ENCODE measurements at regions not wholly inside any gene's neighbourhood (a gene's known extent, or its start where the extent isn't known, plus 50 kb on each side); places are given as distances from the start of the nearest gene placed in this dataset.

DNA sequence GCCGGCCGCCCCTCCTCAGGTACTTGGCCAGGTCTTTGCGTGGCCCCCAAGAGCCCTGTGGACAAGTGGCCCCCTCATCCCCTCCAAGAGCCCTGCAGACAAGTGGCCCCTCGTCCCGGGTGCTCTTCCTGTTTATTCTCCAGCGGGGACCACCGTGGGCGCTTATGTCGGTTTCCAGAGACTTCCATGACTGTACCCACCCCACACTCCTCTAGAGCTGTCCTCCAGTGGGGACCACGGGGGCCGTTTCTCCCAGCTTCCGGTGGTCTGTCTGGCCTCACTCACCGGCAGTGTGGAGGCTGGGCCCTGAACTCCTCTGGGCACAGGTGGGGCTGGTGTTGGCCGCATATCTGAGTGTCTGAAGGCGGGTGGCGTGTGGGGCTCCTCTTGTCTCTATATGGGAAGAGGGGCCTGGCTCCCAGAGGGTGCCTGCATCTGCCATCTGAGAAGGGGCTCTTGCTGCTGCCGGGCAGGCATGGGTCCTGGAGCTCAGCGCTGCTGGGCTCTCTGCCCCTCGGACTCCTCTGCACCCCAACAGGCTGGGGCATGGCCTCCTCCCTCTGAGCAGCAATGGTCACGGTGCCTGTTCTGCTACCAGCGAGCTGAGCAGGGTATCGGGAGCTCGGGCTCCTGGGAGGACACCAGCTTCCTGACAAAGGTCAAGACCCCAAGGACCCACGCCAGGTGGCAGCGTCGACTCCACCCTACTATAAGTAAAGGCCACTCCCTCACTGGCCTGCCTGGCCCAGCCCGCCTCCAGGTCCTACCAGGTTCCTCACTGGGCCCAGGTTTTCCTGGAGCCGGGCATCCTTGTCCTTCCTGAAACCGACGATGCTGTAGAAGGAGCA lies 1264.3 kb downstream of the BRD1 start:
- DNase-seq, result no peak

DNA sequence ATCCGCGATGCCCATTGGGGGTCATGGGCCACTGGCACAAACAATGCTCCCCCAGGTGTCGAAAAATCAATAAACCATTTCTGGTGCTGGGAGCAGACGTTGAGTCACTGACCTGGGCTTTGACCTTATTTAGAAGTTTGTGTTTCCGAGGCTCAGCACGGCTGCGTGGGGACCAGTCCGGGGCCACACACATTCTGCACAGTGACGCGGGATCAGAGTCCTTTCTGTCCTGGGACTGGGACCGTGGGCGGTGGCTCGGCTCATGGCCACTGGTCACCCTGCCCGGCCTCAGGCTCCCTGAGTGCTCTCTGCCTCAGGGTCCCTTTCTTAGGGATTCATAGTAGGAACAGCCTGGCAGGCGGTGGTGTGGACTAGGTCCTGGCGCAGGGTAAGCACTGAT lies 1266.0 kb downstream of the BRD1 start:
- no peak for DNase-seq

DNA sequence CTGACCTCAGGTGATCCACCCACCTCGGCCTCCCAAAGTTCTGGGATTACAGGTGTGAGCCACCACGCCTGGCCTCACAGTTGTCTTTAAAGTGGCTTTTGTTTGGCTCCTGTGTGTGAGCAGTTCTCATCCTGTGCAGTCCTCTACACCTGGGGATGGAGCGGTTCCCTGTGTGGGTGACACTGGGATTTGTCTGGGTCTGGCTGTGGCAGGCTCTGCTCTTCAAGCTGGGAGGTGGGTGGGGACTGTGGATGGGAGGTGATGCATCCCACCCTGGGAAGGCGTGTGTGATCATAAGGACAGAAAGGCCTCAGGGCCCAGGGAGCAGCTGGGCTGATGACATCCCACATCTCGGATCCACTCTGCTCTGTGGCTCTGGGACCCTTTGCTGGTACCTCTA lies 1266.8 kb downstream of the BRD1 start:
- DNase-seq, result no peak

DNA sequence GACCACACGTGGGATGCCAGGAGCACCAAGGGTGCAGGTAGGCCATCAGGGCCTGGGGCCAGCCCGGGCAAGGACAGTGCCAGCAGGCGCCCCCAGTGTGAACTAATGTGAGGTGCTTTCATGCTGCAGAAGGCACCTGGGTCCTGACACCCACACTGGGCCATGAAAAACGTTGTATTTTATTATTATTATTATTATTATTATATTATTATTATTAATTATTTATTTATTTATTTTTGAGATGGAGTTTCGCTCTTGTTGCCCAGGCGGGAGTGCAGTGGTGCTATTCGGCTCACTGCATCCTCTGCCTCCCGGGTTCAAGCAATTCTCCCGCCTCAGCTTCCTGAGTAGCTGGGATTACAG lies 1267.3 kb downstream of the BRD1 start:
- DNase-seq, result no peak

DNA sequence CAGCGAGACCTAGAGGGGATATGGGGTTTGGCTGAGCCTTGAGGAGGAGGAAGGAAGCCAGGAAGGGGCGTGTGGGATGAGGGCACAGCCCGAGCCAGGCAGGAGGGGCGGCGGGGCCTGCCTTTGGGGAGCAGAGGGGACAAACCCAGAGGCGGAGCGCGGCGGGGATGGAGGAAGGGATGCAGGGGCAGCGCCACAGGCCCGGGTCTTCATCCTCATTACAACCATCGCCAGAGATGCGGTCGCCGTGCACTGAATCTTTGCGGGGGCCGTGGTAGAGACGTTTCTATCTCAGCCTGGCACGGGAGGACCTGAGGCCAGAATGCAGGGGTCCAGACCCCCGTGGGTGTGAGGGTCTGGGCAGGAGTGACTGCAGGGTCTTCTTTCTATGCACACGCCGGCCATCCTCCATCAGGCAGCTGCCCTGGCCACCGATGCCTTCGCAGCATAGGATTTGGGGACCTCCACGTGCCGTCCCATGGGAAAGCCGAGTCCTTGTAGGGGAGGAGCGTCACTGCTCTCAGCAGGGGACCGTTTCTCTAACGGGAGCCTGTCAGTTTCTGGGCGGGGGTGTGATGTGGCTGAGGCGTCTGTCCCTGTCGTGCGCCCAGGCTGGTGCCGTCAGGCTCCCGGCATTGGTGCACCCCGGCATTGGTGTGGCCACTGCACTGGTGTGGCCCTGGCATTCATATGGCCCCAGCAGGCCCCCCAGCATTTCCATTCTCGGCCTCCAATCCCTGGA lies 1267.9 kb downstream of the BRD1 start:
- no peak for DNase-seq

DNA sequence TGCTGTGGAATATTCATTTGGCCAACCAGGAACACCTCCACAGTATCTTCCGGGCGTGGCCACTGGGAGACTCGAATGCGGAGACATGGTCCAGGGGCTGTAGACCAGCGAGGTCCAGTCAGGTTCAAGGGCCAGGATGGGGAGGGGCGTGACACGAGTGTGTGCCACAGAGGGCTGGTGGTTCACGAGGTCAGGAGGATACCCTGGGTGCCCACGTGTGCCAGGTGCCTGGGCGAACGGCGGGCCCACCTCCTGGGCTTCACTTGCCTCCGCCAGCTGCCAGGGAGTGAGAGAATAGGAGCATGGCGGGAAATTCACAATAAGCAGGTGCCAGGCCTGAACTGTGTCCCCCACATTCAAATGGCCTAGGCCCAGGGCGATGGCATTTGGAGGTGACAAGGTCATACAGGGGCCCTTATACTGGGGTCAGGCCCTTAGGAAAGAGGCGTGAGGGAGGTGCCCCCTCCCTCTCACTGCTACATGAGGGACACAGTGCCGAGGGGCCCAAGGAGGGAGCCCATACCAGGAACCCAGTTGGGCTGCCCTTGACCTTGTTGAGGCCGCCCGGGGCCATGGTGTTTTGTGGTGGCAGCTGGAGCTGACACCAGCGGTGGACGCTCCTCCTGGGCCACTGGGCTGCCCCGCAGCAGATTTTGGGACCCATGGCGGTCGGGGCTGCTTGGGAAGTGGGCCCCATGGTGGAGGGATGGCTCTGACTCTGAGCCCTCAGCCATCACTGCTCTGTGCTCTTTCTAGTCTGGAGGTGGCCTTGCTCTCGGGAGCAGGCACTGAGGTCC lies 1268.9 kb downstream of the BRD1 start:
- DNase-seq, result no peak

DNA sequence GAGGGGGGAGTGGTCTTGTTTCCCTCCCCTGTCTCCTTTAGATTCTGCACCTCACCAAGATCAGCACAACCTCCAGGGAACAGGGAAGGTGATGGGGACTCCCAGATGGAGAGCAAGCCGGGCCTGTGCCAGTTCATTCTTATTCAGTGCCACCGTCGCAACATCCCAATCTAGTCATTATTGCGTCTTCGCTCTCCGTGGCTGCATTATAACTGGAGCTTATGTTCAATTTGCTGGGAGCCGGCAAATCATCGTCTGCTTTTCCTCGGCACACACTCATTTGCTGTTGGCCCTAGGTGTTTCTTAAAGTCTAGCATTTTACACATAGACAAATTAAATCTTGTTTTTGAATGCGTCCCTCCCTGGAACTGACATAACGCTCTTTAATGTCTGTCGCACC lies 1269.7 kb downstream of the BRD1 start:
- DNase-seq, result no peak

DNA sequence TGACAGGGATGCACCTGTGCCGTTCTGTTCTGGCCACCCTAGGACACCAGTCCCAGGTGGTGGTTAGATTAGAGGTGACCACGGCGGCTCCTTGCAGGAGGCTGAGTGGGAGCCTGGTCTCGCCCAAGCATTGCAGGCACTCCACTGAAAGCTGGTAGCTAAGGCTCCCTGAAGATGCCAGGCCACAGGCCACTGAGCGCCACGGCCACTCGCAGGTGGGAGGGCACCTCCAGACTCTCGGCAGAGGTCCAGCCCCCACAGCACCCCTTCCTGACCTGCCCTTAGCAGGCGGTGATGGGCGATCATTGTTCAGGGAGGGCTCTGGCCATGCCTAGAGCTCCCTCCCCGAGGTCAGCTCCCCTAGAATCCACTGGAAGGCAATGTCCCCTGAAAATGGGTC lies 1270.2 kb downstream of the BRD1 start:
- DNase-seq, result no peak

DNA sequence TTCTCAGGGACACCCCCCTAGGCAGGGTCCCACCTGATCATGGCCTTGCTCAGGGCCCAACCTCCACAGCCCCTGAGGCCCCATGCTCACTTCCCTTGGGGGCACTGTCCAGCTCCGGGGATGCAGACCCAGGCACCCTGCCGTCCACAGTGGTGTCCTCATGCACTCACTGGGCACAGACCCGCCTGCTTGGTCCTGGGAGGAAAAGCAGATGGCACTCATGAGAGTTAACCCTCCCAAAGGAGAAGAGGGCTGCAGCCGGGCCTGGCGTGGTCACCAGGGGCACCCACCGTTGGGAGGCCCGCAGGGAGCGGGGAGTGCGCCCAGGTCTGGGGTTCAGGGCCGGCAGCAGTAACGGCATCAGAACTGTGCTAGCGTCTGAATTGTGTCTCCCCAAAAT lies 1270.9 kb downstream of the BRD1 start:
- DNase-seq, result no peak

DNA sequence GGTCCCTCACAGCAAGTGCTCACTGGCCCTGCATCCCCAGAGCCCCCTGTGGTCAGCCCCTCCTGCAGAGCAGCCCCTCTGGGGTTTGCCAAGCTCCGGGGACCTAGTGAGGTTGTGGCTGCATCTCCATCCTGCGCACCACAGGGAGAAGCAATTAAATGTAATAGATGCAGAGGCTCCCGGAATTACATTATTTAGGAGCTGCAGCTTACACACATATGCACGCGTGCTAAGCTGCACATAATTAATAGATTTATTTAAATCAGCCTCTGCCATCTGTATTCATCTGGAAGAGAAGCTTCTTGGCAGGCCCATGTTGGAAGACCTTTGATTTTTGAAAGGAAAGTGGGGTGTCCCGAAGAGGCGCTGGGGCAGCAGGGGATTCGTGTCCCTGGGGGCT lies 1271.5 kb downstream of the BRD1 start:
- no peak for DNase-seq

DNA sequence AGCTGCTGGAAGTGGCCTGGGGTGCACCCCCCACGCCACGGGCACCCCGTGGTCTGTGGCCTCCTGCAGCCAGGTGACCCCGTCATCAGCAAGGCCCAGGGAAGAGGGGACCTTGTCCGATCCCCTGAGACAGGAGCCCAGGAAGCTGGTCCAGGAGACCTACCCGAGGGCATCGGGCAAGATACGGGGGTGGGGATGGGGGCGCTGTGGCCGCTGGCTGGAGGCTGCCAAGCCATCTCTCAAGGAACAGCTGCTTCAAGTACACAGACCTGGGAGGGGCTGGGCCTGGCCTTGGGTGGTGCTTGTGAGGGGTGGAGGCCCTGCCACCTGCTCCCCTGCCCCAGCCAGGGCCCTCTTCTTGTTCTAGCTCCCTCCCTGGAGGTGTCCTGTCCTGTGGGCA lies 1272.1 kb downstream of the BRD1 start:
- no peak for DNase-seq

DNA sequence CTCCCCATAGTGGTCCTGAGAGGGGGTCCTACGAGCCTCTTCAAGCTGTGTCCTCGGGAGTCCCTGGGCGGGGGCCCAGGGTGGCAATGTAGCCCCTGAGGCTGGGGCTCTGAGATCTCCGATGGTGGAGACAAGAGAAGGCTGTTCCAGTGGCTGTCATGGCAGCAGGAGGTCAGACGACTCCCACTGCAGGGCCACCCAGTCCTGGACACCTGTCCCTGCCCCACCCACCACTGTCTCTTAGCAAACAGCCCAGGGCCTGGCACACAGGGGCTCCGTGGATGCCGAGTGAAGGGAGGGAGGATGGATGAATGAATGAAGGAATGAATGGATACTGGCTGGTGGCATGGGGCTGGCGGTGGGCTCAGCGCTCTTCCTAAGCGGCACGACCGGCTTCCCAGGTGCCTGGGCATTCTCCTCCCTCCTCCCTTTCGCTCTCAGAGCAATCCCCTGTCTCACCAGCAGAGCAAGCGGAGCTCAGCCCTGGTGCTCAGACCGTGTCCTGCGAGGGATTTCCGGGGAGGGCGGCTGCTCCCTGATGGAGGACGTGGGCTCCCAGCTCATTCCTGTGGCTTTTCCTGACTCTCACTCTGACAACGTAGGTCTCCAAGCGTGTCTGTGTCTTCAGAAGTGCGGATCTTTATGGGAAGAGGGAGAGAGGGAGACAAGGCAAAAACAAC lies 1272.6 kb downstream of the BRD1 start:
- DNase-seq, result no peak

DNA sequence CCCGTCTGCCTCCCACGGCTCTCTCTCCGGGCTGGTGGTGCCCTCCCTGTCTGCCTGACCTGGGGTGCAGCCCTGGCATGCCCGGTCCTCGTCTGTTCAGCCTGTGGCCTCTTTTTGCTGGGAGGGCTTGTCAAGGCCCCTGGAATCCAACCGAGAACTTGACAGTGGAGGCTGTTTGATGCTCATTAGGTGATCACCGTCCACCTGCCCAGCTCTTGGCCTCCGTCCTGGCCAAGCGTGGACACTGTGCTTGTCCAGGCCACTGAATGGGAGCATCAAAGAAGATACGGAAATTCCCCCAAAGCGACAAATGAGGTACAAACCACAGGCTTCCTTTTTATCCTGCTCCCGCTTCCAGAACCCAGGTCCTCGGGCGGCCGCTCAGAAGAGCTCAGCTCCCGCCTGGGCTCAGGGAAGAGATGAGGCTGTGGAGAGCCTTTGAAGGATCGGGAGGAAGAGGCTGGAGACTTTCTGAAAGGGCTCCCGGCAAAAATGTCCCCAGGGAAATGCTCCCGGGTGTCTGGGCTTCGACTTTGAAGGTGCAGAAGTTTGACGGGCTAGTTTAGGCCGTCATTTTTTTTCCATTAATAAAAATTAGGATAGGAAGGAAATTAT lies 1273.9 kb downstream of the BRD1 start:
- no peak for DNase-seq

DNA sequence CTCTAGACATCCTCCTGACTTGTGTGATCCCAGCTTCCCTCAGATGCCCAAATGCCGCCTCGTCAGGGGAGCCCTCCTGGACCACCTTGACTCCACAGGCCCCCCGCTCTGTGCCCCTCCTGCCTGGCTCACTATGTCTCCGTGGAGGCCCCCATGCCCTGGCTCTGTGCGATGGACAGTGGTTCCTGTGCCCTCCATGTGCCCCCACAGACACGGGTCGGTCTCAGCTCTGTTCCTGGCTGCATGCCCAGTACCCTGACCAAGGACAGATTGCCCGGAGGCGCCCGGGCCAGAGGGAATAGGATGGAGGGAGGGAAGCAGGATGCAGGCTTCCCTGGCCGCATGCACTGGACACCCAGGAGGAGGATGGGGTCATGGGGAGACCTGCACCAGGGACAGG lies 1274.6 kb downstream of the BRD1 start:
- no peak for DNase-seq

DNA sequence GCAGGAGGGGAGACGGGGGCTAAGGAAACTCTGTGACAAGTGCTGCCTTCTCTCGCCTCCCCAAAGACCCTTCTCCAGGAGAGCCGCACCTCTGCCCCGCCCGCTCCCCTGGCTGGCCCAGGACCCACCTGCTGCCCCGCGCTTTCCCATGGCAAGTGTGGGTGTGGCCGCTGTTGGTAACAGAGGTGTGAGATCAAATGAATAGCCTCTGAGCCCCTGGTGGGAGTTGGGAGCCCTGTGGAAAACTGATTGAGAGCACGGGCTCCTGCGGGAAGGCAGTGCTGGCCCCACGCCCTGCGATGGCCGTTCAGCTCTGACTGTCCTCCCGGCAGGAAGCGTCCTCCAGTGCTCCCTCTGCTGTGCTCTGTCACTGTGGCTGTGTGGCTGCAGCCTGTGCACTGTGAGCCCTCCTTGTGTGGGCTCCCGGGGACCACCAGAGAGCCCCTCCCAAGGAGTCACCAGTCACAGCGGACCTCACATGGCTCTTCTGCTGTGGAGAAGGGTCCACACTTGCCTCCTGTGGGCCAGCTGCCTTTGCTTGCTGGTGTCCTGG lies 1275.9 kb downstream of the BRD1 start:
- no peak for DNase-seq

DNA sequence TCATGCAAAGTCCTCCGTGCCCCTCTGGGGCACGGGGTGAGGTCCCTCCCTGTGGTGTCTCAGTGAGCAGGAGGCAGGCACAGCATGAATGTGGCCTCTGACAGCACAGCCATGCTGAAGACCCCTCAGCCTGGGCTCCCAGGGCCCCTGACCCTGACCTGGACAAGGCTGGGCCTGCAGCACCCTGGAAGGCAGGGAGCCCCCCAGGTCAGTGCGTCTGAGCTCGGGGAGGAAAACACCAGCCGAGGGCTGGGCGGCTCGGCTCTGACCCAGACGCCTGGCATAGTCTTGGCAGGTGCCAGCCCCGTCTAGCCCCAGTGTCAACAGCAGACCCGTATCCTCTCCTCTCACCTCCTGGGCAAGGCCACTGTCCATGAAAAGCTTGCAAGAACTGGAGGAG lies 1276.6 kb downstream of the BRD1 start:
- DNase-seq, result no peak

DNA sequence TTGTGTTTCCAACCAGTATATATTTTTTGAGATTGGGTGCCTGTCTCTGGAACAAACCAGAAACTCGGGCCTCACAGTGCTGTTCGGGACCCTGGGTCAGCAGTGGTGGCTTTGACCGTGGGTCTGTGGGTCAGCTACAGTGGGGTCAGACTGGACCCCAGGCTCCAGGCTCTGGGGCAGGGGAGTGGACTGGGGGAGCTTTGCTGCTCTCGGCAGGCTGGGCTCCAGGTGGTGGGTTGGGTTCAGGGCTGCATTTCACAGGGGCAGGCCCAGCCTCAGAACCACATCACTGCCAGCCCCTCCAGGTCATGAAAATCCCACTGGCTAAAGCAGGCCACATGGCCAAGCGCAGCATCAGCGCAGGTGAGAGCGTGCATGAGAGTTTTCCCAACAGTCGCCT lies 1279.3 kb downstream of the BRD1 start:
- no peak for DNase-seq

DNA sequence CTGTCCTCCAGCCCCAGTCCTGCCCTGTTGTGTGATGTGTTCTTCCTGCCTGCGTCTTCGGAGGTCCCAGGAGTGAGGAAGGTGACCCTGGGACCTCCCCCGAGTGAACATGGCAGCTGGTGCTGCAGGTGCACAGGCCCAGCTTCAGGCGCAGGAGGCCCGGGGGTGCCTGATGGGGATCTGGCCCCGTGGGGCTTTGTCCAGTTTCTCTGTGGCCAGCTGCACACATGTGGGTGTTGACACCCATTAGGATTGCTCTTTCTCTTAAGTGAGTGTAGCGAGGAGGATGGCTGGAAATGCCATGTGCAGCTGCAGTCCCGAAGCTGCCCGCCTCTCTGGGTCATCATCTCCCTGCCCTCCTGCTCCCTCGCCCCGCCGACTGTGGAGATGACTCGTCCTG lies 1279.7 kb downstream of the BRD1 start:
- DNase-seq, result no peak

DNA sequence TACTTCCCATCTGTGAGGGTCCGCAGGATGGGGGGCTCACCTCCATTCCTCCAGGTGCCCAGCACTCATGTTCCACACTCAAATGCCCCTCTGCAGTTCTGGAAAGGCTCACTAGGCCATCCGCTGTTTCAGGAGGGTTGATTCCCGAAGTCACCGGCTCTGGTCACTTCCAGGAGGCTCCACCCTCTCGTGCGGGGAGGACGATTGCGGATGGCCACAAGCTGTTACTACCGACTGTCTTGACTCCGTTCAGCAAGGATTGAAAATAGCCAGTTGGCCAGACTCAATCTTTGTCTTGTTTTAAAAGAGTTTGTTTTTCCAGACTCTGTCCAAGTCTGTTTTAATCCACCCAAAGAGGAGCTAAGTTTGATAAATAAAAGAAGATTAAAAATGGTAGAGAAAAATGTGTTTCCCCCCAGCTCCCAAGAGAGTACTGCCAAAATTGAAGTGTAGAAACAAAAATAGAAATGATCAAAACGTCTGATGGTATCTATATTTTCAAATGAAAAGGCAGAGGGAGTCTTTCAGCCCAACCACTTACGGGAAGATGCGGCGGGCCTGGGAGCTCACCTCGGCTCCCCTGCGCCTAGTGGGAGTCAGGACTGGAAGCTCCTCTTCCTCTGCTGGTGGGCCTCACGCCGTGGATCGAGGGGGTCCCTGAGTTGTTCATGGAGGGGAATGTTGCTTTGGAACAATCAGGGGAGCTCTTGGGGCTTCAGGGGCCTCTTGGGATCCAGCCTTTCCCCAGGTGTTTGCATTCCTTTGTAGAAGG lies 1280.8 kb downstream of the BRD1 start:
- no peak for DNase-seq

DNA sequence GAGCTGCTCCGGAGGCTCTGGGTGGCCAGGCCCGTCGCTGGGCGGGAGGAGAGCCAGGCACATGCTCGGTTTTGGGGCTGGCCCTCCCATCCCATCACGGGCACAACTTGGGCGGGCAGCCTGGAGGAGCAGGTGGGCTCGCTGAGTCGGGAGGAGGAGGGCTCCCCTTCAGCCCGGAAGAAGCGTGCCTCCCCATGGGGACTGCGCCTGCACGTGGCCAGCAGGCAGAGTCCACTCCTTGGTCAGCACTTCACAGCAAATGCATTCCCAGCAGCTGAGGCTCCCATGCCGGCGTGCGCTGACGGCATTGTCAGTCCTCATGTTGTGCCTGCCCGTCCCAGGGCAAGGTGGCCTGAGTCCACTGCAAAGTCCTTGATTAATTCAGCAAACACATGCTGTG lies 1281.7 kb downstream of the BRD1 start:
- DNase-seq, result no peak

DNA sequence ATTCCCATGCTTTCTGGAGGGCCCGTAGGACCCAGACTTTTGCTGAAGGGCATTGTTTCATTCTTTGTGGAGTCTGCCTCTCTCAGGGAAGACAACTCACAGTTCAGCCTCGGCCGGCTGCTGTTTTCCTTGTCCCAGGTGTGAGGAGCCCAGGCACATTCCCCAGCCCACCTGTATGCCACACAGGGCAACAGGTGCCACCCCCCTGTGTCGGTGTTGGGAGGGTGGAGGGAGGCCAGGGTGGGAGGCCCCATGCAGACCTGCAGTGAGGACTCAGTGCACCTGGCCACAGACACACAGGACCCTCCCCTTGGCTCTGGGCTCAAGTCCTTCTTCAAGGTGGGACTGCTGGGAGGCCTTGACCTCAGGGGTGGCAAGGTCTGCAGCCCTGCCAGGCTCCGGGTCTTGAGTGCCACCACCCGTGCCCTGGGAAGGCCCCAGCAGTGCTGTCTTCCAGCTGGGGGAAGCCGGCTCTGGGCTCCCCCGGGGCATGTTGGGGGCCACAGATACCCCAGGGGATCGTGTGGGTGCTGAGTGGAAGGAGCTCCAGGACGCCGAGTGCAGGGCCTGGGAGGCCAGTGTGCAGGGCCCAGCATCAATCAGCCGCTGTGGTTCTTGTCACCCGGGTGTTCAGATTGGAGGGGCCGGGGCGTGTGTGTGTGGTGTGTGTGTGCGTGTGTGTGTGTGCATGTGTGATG lies 1286.1 kb downstream of the BRD1 start:
- DNase-seq, result no peak

All from NCI-H1048 (cell line).